Neuronal stem cell (in vitro differentiated cells): ENCODE measurements at regions not wholly inside any gene's neighbourhood (a gene's known extent, or its start where the extent isn't known, plus 50 kb on each side); places are given as distances from the start of the nearest gene placed in this dataset.

Source experiments
- DNase-seq: peaks from one replicate; pipeline ENCODE4 v3.0.0-alpha.2; 2013; ENCODE audit warnings: low spot score
- H2AFZ ChIP-seq: one replicate; pipeline ENCODE4 v1.6.1; 2013; ENCODE audit warnings: mild to moderate bottlenecking, low read length, inconsistent platforms
- H2AK5ac ChIP-seq: 2 replicates; pipeline ENCODE4 v1.6.1; 2013; ENCODE audit warnings: low read depth, mild to moderate bottlenecking, inconsistent platforms, low read length, moderate library complexity, mixed read lengths
- H2BK120ac ChIP-seq: 2 replicates; pipeline ENCODE4 v1.6.1; 2013; ENCODE audit warnings: low read depth, mild to moderate bottlenecking, inconsistent platforms, low read length, moderate library complexity, mixed read lengths
- H2BK12ac ChIP-seq: one replicate; pipeline ENCODE4 v1.6.1; 2013; ENCODE audit warnings: low read length, inconsistent platforms
- H2BK15ac ChIP-seq: 2 replicates; pipeline ENCODE4 v1.6.1; 2013; ENCODE audit warnings: mild to moderate bottlenecking, low read length, inconsistent platforms, mixed read lengths
- H2BK5ac ChIP-seq: one replicate; pipeline ENCODE4 v1.6.1; 2013; ENCODE audit warnings: inconsistent platforms, mild to moderate bottlenecking, low read length, moderate library complexity
- H3K14ac ChIP-seq: one replicate; pipeline ENCODE4 v1.6.1; 2013; ENCODE audit warnings: low read length, inconsistent platforms
- H3K18ac ChIP-seq: 2 replicates; pipeline ENCODE4 v1.6.1; 2013; ENCODE audit warnings: low read length, inconsistent platforms
- H3K23ac ChIP-seq: 2 replicates; pipeline ENCODE4 v1.6.1; 2013; ENCODE audit warnings: low read depth, mild to moderate bottlenecking, mixed read lengths, low read length, inconsistent platforms; ENCODE audit not compliant: poor library complexity
- H3K27ac ChIP-seq: replicated peaks from 3 replicates; pipeline ENCODE4 v1.5.1; 2013; ENCODE audit warnings: low read length, inconsistent platforms
- H3K27me3 ChIP-seq, 3 experiments: 2 replicates each; pipeline ENCODE4 v1.6.1; 2013; ENCODE audit warnings: low read length in 3 of 3, mild to moderate bottlenecking in 2 of 3, inconsistent platforms in 1 of 3, low read depth in 1 of 3, mixed read lengths in 1 of 3, moderate library complexity in 1 of 3; ENCODE audit not compliant: control insufficient read depth in 3 of 3, insufficient read depth in 3 of 3
- H3K36me3 ChIP-seq, 2 donors: replicated peaks in 1 of 2; 2 replicates each; pipeline ENCODE4 v1.6.1; 2013; ENCODE audit warnings: low read length in 2 of 2; ENCODE audit not compliant: control insufficient read depth in 2 of 2, insufficient read depth in 2 of 2
- H3K4ac ChIP-seq: 2 replicates; pipeline ENCODE4 v1.6.1; 2013; ENCODE audit warnings: inconsistent platforms, mild to moderate bottlenecking, low read length, moderate library complexity
- H3K4me1 ChIP-seq, 2 donors: 1 replicate in 1 of 2; 2 replicates in 1 of 2; pipeline ENCODE4 v1.6.1; 2013; ENCODE audit warnings: low read length in 2 of 2, low read depth in 1 of 2; ENCODE audit not compliant: control insufficient read depth in 2 of 2, insufficient read depth in 1 of 2
- H3K4me2 ChIP-seq: one replicate; pipeline ENCODE4 v1.6.1; 2013; ENCODE audit warnings: mild to moderate bottlenecking, low read length, inconsistent platforms; ENCODE audit not compliant: insufficient read depth, poor library complexity, severe bottlenecking
- H3K4me3 ChIP-seq, 2 donors: 2 replicates each; pipeline ENCODE4 v1.5.1; 2013; ENCODE audit warnings: low read length in 2 of 2, mild to moderate bottlenecking in 2 of 2, inconsistent platforms in 1 of 2, moderate library complexity in 1 of 2
- H3K79me1 ChIP-seq: one replicate; pipeline ENCODE4 v1.6.1; 2013; ENCODE audit warnings: low read depth, mild to moderate bottlenecking, inconsistent platforms, low read length, moderate library complexity
- H3K9ac ChIP-seq: one replicate; pipeline ENCODE4 v1.6.1; 2013; ENCODE audit warnings: mild to moderate bottlenecking, low read depth, low read length, inconsistent platforms; ENCODE audit not compliant: poor library complexity
- H3K9me3 ChIP-seq, 2 donors: replicated peaks in 1 of 2; 2 replicates each; pipeline versions ENCODE3 to v1.6.1; 2013; ENCODE audit warnings: low read length in 2 of 2, mild to moderate bottlenecking in 2 of 2, inconsistent platforms in 1 of 2, low read depth in 1 of 2, mixed read lengths in 1 of 2, moderate library complexity in 1 of 2; ENCODE audit not compliant: control insufficient read depth in 2 of 2, insufficient read depth in 1 of 2
- H4K8ac ChIP-seq: one replicate; pipeline ENCODE4 v1.6.1; 2013; ENCODE audit warnings: low read depth, mild to moderate bottlenecking, inconsistent platforms, low read length, moderate library complexity
- H4K91ac ChIP-seq: one replicate; pipeline ENCODE4 v1.6.1; 2013; ENCODE audit warnings: low read length, low read depth, mild to moderate bottlenecking, inconsistent platforms; ENCODE audit not compliant: poor library complexity
- WGBS, 2 donors: extraction: QIAGEN DNeasy Blood & Tissue Kit; methylation state at CpG; one replicate each; pipeline ENCODE4 v1.1.7; 2013; ENCODE audit warnings: missing lambda C conversion rate in 2 of 2, mixed read lengths in 1 of 2; ENCODE audit not compliant: insufficient read length in 2 of 2, insufficient replicate concordance in 1 of 2; ENCODE audit errors: extremely low coverage in 2 of 2; 5-methylcytosine and 5-hydroxymethylcytosine counted together

DNA sequence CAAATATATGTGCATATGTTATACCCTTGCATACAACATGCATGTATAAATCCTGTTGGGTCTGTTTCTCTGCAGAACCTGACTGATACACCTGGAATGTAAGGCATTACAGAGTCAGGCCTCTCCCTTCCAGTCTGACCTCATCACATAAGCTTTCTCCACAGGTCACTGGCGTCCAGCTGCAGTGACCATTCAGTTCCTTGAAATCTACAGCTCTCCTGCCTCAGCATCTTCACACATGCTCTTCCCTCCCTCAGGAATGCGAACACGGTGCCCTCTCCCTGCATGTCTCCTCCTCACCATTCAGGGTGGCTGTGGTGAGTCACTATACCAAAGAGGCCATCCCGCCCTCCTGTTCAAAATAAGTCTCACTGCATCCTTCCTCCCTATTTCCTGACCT lies 657.8 kb upstream of the B3GAT1 start:
- Histone ChIP-seq H4K8ac (no peak overlapping the region), H3K14ac (no peak overlapping the region), H3K18ac (no peak overlapping the region), H2BK12ac (no peak overlapping the region), H3K4ac (no peak overlapping the region), H2BK15ac (no peak overlapping the region), H2AK5ac (no peak overlapping the region), H3K79me1 (no peaks in the 10 kb centered on the region), H3K4me1 (peaks cover 0 to 4% of the 10 kb centered on the region in 2 donors), H2AFZ (no peak overlapping the region), H3K36me3 (no peaks in the 10 kb centered on the region), H3K9me3 (no peaks in the 10 kb centered on the region), H3K4me3 (no peak overlapping the region), H2BK5ac (no peak overlapping the region), H4K91ac (no peak overlapping the region), H3K4me2 (no peak overlapping the region), H3K27ac (no peak overlapping the region), H3K27me3 (no peaks in the 10 kb centered on the region), H3K9ac (no peak overlapping the region), H3K23ac (no peak overlapping the region), H2BK120ac (no peak overlapping the region)
- no peak for DNase-seq
- no CpG with 5 or more reads among the region's 4 CpGs for WGBS, 2 donors

DNA sequence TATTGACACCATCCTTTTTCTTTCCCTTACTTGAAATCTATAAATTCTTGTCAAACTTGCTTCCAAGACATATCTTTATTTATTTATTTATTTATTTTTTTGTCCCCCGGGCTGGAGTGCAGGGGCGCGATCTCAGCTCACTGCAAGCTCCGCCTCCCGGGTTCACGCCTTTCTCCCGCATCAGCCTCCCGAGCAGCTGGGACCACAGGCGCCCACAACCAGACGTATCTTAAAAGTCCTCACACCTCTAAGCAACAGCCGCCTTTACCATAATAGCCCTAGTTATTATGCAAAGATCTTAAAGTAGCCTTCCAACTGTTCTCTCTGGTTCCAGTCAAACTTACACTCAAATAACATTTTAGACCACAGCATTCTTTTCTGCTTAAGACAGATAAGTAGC lies 657.0 kb upstream of the B3GAT1 start:
- H3K36me3 ChIP-seq = no peaks in the 10 kb centered on the region
- no peak overlapping the region for H2BK120ac ChIP-seq
- H3K4me1 ChIP-seq = peaks cover 0 to 4% of the 10 kb centered on the region in 2 donors
- H2BK5ac ChIP-seq = no peak overlapping the region
- H4K8ac ChIP-seq = no peak overlapping the region
- H2AFZ ChIP-seq = no peak overlapping the region
- no peaks in the 10 kb centered on the region for H3K9me3 ChIP-seq
- no peak overlapping the region for H3K23ac ChIP-seq
- H3K18ac ChIP-seq = no peak overlapping the region
- no peak overlapping the region for H2AK5ac ChIP-seq
- H2BK12ac ChIP-seq = no peak overlapping the region
- no peak overlapping the region for H3K4ac ChIP-seq
- H3K4me2 ChIP-seq = no peak overlapping the region
- no peak for DNase-seq
- H3K27me3 ChIP-seq = no peaks in the 10 kb centered on the region
- H3K9ac ChIP-seq = no peak overlapping the region
- no peak overlapping the region for H3K14ac ChIP-seq
- H4K91ac ChIP-seq = no peak overlapping the region
- H3K79me1 ChIP-seq = no peaks in the 10 kb centered on the region
- no peak overlapping the region for H3K4me3 ChIP-seq
- no peak overlapping the region for H2BK15ac ChIP-seq
- WGBS, 2 donors = no CpG with 5 or more reads among the region's 11 CpGs
- H3K27ac ChIP-seq = no peak overlapping the region

DNA sequence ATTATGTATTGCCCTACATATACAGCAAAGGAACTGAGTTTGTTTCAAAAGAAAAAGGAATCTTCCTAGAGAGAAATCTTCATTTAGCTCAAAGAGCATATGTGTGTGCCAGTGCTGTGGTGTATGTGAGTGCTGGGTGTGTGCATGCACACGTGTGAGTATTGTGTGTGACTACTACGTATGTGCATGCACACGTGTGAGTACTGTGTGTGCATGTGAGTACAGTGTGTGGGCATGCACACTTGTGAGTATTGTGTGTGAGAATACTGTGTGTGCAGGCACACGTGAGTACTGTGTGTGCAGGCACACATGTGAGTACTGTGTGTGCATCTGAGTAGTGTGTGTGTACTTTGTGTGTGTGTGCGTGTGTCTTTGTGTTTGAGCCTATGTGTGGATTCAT lies 651.0 kb upstream of the B3GAT1 start:
- Histone ChIP-seq H3K4me3 (peak overlapping the region in 1 of 2 donors; percentile 58), H3K36me3 (no peaks in the 10 kb centered on the region), H2AK5ac (no peak overlapping the region), H2BK12ac (no peak overlapping the region), H2BK15ac (no peak overlapping the region), H3K9ac (no peak overlapping the region), H2AFZ (no peak overlapping the region), H2BK5ac (no peak overlapping the region), H3K14ac (no peak overlapping the region), H3K27me3 (no peaks in the 10 kb centered on the region), H3K4ac (no peak overlapping the region), H3K9me3 (peaks cover 0 to 3% of the 10 kb centered on the region in 2 donors), H3K27ac (no peak overlapping the region), H2BK120ac (no peak overlapping the region), H3K4me1 (no peaks in the 10 kb centered on the region), H4K91ac (no peak overlapping the region), H4K8ac (no peak overlapping the region), H3K79me1 (no peaks in the 10 kb centered on the region), H3K4me2 (no peak overlapping the region), H3K23ac (no peak overlapping the region), H3K18ac (no peak overlapping the region)
- WGBS, 2 donors = no CpG with 5 or more reads among the region's 5 CpGs
- no peak for DNase-seq

DNA sequence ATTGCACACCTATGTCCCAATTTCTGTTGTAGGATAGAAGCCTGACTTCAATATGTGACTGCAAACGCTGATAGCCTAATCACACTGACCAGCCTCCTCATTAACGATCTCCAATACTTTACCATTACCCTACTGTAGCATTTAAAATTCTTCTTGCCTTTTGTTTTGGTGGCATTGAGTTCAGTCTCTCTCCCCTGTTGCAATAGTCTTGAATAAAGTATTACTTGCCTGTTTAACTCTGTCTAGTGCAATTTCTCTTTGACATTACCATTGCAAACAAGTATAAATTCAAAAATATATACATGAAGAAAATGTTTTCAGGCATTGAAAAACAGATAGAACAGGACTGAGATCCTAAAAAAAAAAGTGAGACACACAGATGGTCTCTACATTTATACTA lies 649.1 kb upstream of the B3GAT1 start:
- H3K18ac ChIP-seq = no peak overlapping the region
- no peaks in the 10 kb centered on the region for H3K27me3 ChIP-seq
- no peak for DNase-seq
- no peak overlapping the region for H2BK120ac ChIP-seq
- H3K27ac ChIP-seq = no peak overlapping the region
- H4K8ac ChIP-seq = no peak overlapping the region
- no peak overlapping the region for H2BK12ac ChIP-seq
- no peak overlapping the region for H2AFZ ChIP-seq
- no peak overlapping the region for H2AK5ac ChIP-seq
- H3K23ac ChIP-seq = no peak overlapping the region
- no peak overlapping the region for H3K4me3 ChIP-seq
- no peak overlapping the region for H2BK15ac ChIP-seq
- H3K9ac ChIP-seq = no peak overlapping the region
- H4K91ac ChIP-seq = no peak overlapping the region
- H3K36me3 ChIP-seq = no peaks in the 10 kb centered on the region
- no peak overlapping the region for H3K14ac ChIP-seq
- no CpG with 5 or more reads among the region's 2 CpGs for WGBS, 2 donors
- H3K4ac ChIP-seq = no peak overlapping the region
- no peaks in the 10 kb centered on the region for H3K4me1 ChIP-seq
- no peak overlapping the region for H3K4me2 ChIP-seq
- H3K9me3 ChIP-seq = peaks cover 0 to 3% of the 10 kb centered on the region in 2 donors
- H3K79me1 ChIP-seq = no peaks in the 10 kb centered on the region
- H2BK5ac ChIP-seq = no peak overlapping the region
